K562 (cell line): ENCODE measurements at regions not wholly inside any gene's neighbourhood (a gene's known extent, or its start where the extent isn't known, plus 50 kb on each side); places are given as distances from the start of the nearest gene placed in this dataset.

Source experiments
- KDM4B ChIP-seq, 2 experiments: fragments of 450-650 bp in 1 of 2; sonication (generic) in 1 of 2; IDR thresholded peaks; 2 replicates each; pipeline ENCODE4 v1.6.1; 2016 to 2017; ENCODE audit warnings: borderline replicate concordance in 2 of 2, antibody characterized with exemption in 1 of 2, low read depth in 1 of 2, mild to moderate bottlenecking in 1 of 2
- SOX6 ChIP-seq: fragments of 450-650 bp; IDR thresholded peaks from 2 replicates; pipeline ENCODE4 v1.6.1; 2014; ENCODE audit warnings: mild to moderate bottlenecking
- TF ChIP-seq, protein P1 (sequence below), 2 experiments: fragments of 150-350 bp in 1 of 2; IDR thresholded peaks; 2 replicates each; pipeline ENCODE4 v1.6.1; 2012 to 2016; ENCODE audit warnings: low read depth in 2 of 2, low read length in 2 of 2, mild to moderate bottlenecking in 1 of 2, moderate library complexity in 1 of 2
- TF ChIP-seq, protein P2 (sequence below): sonication (generic); formaldehyde crosslinking; IDR thresholded peaks from 2 replicates; pipeline ENCODE4 v1.8.0; 2022; ENCODE audit warnings: mild to moderate bottlenecking, missing genetic modification reagents
- TF ChIP-seq, protein P3 (sequence below): sonication (generic); formaldehyde crosslinking; IDR thresholded peaks from 2 replicates; pipeline ENCODE4 v1.8.0; 2022; ENCODE audit warnings: missing genetic modification reagents, mild to moderate bottlenecking, borderline replicate concordance
- TF ChIP-seq, protein P4 (sequence below): sonication (generic); formaldehyde crosslinking; IDR thresholded peaks from 2 replicates; pipeline ENCODE4 v1.8.0; 2023; ENCODE audit warnings: mild to moderate bottlenecking, missing genetic modification reagents
- TF ChIP-seq, protein P5 (sequence below), 2 experiments: fragments of 450-650 bp; IDR thresholded peaks; 2 replicates each; pipeline ENCODE4 v1.6.1; 2016

DNA sequence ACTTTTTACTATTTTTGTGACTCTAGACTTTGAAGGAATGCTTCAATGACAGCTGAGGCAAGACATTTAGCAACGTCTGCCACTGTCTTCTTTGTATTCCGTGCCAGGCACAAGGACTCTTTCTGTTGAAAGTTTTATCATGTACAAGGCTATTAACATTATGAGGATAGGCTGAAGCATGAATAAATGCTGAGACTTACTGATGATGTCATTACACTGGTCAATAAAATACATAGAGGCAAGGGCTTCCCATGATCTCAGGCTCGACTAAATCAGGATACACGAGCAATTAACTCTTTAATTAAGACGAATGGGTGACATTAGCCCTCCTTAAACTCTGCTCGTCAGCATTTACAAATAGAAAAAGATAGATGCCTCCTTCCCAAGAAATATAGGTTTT is 1393.3 kb upstream of the WWC1 start (continued):
- TF ChIP-seq, protein P1, sequence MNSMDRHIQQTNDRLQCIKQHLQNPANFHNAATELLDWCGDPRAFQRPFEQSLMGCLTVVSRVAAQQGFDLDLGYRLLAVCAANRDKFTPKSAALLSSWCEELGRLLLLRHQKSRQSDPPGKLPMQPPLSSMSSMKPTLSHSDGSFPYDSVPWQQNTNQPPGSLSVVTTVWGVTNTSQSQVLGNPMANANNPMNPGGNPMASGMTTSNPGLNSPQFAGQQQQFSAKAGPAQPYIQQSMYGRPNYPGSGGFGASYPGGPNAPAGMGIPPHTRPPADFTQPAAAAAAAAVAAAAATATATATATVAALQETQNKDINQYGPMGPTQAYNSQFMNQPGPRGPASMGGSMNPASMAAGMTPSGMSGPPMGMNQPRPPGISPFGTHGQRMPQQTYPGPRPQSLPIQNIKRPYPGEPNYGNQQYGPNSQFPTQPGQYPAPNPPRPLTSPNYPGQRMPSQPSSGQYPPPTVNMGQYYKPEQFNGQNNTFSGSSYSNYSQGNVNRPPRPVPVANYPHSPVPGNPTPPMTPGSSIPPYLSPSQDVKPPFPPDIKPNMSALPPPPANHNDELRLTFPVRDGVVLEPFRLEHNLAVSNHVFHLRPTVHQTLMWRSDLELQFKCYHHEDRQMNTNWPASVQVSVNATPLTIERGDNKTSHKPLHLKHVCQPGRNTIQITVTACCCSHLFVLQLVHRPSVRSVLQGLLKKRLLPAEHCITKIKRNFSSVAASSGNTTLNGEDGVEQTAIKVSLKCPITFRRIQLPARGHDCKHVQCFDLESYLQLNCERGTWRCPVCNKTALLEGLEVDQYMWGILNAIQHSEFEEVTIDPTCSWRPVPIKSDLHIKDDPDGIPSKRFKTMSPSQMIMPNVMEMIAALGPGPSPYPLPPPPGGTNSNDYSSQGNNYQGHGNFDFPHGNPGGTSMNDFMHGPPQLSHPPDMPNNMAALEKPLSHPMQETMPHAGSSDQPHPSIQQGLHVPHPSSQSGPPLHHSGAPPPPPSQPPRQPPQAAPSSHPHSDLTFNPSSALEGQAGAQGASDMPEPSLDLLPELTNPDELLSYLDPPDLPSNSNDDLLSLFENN (IDR thresholded peaks at IDR 0.05; ENCODE audit: low read depth in 2 of 2, low read length in 2 of 2): no peak
- TF ChIP-seq, protein P2, sequence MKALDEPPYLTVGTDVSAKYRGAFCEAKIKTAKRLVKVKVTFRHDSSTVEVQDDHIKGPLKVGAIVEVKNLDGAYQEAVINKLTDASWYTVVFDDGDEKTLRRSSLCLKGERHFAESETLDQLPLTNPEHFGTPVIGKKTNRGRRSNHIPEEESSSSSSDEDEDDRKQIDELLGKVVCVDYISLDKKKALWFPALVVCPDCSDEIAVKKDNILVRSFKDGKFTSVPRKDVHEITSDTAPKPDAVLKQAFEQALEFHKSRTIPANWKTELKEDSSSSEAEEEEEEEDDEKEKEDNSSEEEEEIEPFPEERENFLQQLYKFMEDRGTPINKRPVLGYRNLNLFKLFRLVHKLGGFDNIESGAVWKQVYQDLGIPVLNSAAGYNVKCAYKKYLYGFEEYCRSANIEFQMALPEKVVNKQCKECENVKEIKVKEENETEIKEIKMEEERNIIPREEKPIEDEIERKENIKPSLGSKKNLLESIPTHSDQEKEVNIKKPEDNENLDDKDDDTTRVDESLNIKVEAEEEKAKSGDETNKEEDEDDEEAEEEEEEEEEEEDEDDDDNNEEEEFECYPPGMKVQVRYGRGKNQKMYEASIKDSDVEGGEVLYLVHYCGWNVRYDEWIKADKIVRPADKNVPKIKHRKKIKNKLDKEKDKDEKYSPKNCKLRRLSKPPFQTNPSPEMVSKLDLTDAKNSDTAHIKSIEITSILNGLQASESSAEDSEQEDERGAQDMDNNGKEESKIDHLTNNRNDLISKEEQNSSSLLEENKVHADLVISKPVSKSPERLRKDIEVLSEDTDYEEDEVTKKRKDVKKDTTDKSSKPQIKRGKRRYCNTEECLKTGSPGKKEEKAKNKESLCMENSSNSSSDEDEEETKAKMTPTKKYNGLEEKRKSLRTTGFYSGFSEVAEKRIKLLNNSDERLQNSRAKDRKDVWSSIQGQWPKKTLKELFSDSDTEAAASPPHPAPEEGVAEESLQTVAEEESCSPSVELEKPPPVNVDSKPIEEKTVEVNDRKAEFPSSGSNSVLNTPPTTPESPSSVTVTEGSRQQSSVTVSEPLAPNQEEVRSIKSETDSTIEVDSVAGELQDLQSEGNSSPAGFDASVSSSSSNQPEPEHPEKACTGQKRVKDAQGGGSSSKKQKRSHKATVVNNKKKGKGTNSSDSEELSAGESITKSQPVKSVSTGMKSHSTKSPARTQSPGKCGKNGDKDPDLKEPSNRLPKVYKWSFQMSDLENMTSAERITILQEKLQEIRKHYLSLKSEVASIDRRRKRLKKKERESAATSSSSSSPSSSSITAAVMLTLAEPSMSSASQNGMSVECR (CRISPR knock-in tag): no peak
- TF ChIP-seq, protein P3, sequence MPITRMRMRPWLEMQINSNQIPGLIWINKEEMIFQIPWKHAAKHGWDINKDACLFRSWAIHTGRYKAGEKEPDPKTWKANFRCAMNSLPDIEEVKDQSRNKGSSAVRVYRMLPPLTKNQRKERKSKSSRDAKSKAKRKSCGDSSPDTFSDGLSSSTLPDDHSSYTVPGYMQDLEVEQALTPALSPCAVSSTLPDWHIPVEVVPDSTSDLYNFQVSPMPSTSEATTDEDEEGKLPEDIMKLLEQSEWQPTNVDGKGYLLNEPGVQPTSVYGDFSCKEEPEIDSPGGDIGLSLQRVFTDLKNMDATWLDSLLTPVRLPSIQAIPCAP (CRISPR knock-in tag): no peak
- TF ChIP-seq SOX6: no peak
- TF ChIP-seq KDM4B (IDR thresholded peaks at IDR 0.05; ENCODE audit: borderline replicate concordance in 2 of 2, low read depth in 1 of 2): no peak
- TF ChIP-seq, protein P4, sequence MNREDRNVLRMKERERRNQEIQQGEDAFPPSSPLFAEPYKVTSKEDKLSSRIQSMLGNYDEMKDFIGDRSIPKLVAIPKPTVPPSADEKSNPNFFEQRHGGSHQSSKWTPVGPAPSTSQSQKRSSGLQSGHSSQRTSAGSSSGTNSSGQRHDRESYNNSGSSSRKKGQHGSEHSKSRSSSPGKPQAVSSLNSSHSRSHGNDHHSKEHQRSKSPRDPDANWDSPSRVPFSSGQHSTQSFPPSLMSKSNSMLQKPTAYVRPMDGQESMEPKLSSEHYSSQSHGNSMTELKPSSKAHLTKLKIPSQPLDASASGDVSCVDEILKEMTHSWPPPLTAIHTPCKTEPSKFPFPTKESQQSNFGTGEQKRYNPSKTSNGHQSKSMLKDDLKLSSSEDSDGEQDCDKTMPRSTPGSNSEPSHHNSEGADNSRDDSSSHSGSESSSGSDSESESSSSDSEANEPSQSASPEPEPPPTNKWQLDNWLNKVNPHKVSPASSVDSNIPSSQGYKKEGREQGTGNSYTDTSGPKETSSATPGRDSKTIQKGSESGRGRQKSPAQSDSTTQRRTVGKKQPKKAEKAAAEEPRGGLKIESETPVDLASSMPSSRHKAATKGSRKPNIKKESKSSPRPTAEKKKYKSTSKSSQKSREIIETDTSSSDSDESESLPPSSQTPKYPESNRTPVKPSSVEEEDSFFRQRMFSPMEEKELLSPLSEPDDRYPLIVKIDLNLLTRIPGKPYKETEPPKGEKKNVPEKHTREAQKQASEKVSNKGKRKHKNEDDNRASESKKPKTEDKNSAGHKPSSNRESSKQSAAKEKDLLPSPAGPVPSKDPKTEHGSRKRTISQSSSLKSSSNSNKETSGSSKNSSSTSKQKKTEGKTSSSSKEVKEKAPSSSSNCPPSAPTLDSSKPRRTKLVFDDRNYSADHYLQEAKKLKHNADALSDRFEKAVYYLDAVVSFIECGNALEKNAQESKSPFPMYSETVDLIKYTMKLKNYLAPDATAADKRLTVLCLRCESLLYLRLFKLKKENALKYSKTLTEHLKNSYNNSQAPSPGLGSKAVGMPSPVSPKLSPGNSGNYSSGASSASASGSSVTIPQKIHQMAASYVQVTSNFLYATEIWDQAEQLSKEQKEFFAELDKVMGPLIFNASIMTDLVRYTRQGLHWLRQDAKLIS (CRISPR knock-in tag): no peak
- TF ChIP-seq, protein P5, sequence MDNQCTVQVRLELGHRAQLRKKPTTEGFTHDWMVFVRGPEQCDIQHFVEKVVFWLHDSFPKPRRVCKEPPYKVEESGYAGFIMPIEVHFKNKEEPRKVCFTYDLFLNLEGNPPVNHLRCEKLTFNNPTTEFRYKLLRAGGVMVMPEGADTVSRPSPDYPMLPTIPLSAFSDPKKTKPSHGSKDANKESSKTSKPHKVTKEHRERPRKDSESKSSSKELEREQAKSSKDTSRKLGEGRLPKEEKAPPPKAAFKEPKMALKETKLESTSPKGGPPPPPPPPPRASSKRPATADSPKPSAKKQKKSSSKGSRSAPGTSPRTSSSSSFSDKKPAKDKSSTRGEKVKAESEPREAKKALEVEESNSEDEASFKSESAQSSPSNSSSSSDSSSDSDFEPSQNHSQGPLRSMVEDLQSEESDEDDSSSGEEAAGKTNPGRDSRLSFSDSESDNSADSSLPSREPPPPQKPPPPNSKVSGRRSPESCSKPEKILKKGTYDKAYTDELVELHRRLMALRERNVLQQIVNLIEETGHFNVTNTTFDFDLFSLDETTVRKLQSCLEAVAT (IDR thresholded peaks at IDR 0.05): no peak
